ENCODE measurements at regions not wholly inside any gene's neighbourhood (a gene's known extent, or its start where the extent isn't known, plus 50 kb on each side); places are given as distances from the start of the nearest gene placed in this dataset.

DNA sequence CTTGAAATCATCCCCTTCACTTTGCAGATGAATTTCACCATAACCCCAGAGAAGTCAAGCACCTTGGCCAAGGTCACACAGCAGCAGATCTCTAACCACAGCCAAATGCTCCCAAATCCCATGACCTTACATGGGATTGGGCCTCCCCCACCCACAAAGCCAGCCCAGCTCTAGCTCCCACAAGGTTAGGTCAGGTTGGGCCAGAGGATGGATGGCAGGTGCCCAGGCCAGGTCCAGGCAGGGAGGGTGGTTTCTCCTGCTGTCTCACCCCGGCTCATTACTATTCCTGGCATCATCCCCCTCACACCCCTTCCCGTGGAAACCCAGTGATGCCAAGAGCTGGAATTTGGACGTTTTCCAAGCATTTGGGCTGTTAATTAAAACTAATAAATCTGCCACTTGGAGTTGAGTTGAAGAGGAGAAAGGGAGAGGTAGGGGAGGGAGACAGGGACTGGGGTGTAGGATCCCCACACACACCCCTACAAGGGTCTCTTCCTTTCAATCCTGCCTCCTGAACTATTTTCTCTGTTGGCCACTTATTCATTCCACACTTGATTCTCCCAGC lies 181.6 kb downstream of the TMEM132E start:
- H2AFZ ChIP-seq (ENCODE audit: low read length) = no peak overlapping the region
- H3K27me3 ChIP-seq (ENCODE audit: insufficient read depth, low read length) = no peaks in the 10 kb centered on the region
- no peaks in the 10 kb centered on the region for H3K4me1 ChIP-seq (ENCODE audit: insufficient read depth, low read length)
- H4K20me1 ChIP-seq (ENCODE audit: insufficient read depth, low read length) = no peaks in the 10 kb centered on the region
- no peak overlapping the region for H3K4me3 ChIP-seq (ENCODE audit: insufficient read depth, low read length)
- H3K4me2 ChIP-seq (ENCODE audit: insufficient read depth, low read length) = no peak overlapping the region
- DNase-seq (ENCODE audit: insufficient read length, low spot score, missing footprints) = no peak
- no peaks in the 10 kb centered on the region for H3K36me3 ChIP-seq (ENCODE audit: insufficient read depth, low read length)
- H3K79me2 ChIP-seq (ENCODE audit: insufficient read depth, low read length) = no peaks in the 10 kb centered on the region
- no peaks in the 10 kb centered on the region for H3K9me3 ChIP-seq (ENCODE audit: low read depth, low read length)
- no peak overlapping the region for H3K27ac ChIP-seq (ENCODE audit: low read depth, low read length)
- TF ChIP-seq, protein P1, sequence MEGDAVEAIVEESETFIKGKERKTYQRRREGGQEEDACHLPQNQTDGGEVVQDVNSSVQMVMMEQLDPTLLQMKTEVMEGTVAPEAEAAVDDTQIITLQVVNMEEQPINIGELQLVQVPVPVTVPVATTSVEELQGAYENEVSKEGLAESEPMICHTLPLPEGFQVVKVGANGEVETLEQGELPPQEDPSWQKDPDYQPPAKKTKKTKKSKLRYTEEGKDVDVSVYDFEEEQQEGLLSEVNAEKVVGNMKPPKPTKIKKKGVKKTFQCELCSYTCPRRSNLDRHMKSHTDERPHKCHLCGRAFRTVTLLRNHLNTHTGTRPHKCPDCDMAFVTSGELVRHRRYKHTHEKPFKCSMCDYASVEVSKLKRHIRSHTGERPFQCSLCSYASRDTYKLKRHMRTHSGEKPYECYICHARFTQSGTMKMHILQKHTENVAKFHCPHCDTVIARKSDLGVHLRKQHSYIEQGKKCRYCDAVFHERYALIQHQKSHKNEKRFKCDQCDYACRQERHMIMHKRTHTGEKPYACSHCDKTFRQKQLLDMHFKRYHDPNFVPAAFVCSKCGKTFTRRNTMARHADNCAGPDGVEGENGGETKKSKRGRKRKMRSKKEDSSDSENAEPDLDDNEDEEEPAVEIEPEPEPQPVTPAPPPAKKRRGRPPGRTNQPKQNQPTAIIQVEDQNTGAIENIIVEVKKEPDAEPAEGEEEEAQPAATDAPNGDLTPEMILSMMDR (IDR thresholded peaks at IDR 0.05; ENCODE audit: extremely low read depth, low read depth, low read length) = no peak

DNA sequence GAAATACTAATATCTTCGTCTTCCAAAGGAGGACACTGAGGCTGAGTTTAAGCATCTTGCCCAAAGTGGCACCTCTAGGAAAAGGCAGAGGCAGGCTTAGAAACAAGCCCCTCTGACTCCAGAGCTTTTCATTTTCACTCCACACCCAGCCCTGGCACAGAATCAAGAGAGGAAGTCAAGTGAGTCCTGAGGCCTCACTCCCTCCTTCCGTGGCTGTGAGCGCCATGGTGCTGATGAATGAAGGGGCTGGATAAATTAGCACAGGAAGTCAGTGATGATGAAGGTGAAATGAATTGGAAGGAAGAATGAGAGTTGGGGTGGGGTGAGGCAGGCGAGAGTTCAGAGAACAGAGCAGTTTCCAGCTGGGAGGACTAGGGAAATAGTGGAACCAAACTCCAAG lies 179.3 kb downstream of the TMEM132E start:
- no peaks in the 10 kb centered on the region for H3K27me3 ChIP-seq (ENCODE audit: insufficient read depth, low read length)
- no peaks in the 10 kb centered on the region for H3K9me3 ChIP-seq (ENCODE audit: low read depth, low read length)
- H3K4me1 ChIP-seq (ENCODE audit: insufficient read depth, low read length) = no peaks in the 10 kb centered on the region
- TF ChIP-seq, protein P1 (IDR thresholded peaks at IDR 0.05; ENCODE audit: extremely low read depth, low read depth, low read length) = no peak
- H2AFZ ChIP-seq (ENCODE audit: low read length) = no peak overlapping the region
- no peak overlapping the region for H3K4me3 ChIP-seq (ENCODE audit: insufficient read depth, low read length)
- H3K36me3 ChIP-seq (ENCODE audit: insufficient read depth, low read length) = no peaks in the 10 kb centered on the region
- H4K20me1 ChIP-seq (ENCODE audit: insufficient read depth, low read length) = no peaks in the 10 kb centered on the region
- H3K4me2 ChIP-seq (ENCODE audit: insufficient read depth, low read length) = no peak overlapping the region
- DNase-seq (ENCODE audit: insufficient read length, low spot score, missing footprints) = no peak
- no peak overlapping the region for H3K27ac ChIP-seq (ENCODE audit: low read depth, low read length)
- no peaks in the 10 kb centered on the region for H3K79me2 ChIP-seq (ENCODE audit: insufficient read depth, low read length)

DNA sequence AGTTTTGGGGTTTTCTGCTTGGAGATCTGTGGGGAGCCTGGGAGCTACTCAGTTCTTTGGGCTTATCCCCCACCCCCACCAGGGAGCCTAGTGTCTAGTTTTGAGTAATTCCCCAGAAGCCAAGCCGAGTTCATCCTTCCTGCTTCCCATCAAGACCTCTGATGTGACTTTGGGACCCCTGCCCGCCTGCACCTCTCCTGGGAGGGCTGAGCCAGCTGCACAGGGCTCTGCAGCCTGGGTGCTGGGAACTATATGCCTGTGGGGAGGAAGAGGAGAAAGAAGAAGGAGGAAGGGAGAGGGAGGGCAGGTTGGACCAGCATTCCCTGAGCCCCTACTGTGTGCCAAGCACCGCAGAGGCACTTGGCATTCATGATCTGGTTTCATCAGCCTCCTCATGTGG lies 178.9 kb downstream of the TMEM132E start:
- Histone ChIP-seq H3K79me2 (ENCODE audit: insufficient read depth, low read length) (no peaks in the 10 kb centered on the region), H3K27me3 (ENCODE audit: insufficient read depth, low read length) (no peaks in the 10 kb centered on the region), H3K4me3 (ENCODE audit: insufficient read depth, low read length) (no peak overlapping the region), H3K27ac (ENCODE audit: low read depth, low read length) (no peak overlapping the region), H3K4me2 (ENCODE audit: insufficient read depth, low read length) (no peak overlapping the region), H4K20me1 (ENCODE audit: insufficient read depth, low read length) (no peaks in the 10 kb centered on the region), H3K36me3 (ENCODE audit: insufficient read depth, low read length) (no peaks in the 10 kb centered on the region), H3K9me3 (ENCODE audit: low read depth, low read length) (no peaks in the 10 kb centered on the region), H3K4me1 (ENCODE audit: insufficient read depth, low read length) (no peaks in the 10 kb centered on the region), H2AFZ (ENCODE audit: low read length) (no peak overlapping the region)
- TF ChIP-seq, protein P1 (IDR thresholded peaks at IDR 0.05; ENCODE audit: extremely low read depth, low read depth, low read length) = no peak
- no peak for DNase-seq (ENCODE audit: insufficient read length, low spot score, missing footprints)

DNA sequence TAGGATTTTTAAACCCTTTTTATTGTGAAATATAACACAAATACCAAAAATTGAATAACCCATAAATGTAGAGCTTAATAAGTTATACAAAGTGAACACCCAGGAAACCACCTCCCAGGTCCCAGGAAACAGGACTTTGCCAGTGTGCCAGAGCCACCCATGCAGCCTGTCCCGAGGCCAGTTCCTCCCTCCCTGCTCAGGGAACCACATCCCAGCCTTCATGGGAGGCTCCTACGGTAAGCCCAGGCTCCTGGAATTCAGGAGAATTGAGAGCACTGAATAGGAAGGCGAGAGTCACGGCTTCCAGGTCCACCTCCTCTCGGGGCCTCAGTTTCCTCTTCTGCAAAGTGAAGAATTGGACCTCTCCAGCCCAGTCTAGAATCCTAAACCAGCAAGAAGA lies 178.2 kb downstream of the TMEM132E start:
- Histone ChIP-seq H3K79me2 (ENCODE audit: insufficient read depth, low read length) (no peaks in the 10 kb centered on the region), H3K36me3 (ENCODE audit: insufficient read depth, low read length) (no peaks in the 10 kb centered on the region), H3K4me1 (ENCODE audit: insufficient read depth, low read length) (no peaks in the 10 kb centered on the region), H3K27me3 (ENCODE audit: insufficient read depth, low read length) (no peaks in the 10 kb centered on the region), H3K9me3 (ENCODE audit: low read depth, low read length) (no peaks in the 10 kb centered on the region), H2AFZ (ENCODE audit: low read length) (no peak overlapping the region), H3K27ac (ENCODE audit: low read depth, low read length) (no peak overlapping the region), H3K4me2 (ENCODE audit: insufficient read depth, low read length) (no peak overlapping the region), H4K20me1 (ENCODE audit: insufficient read depth, low read length) (no peaks in the 10 kb centered on the region), H3K4me3 (ENCODE audit: insufficient read depth, low read length) (no peak overlapping the region)
- DNase-seq (ENCODE audit: insufficient read length, low spot score, missing footprints) = no peak
- TF ChIP-seq, protein P1 (IDR thresholded peaks at IDR 0.05; ENCODE audit: extremely low read depth, low read depth, low read length) = no peak

Measured in osteoblast (primary cell).